G401 (cell line): ENCODE measurements at regions not wholly inside any gene's neighbourhood (a gene's known extent, or its start where the extent isn't known, plus 50 kb on each side); places are given as distances from the start of the nearest gene placed in this dataset.

ENCODE experiments used
- DNase-seq: peaks from one replicate; pipeline ENCODE4 v3.0.0-alpha.2; 2015; ENCODE audit warnings: low spot score
- in situ Hi-C: cut with HindIII; loops from 2 replicates; pipeline ENCODE4 v1.10.0; 2016; ENCODE audit warnings: low sequenced_read_pairs, mixed read lengths

DNA sequence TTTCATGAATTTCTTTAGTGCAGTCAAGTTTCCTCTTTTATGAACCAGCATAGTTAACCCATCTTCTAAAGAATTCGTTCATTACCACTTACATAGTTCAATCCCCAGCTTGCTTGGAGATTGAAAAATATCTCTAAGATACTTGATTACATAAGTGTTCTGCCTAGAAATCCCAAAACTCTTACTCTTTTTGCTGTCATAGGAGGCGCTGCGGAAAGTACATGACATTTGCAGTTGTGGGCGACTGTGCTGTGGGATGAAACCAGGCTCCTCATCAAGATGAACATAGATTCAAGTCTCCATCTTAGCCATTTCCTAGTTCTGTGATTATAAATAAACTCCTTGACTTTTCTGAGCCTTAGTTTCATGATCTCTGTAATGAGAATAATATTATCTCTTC lies 107.1 kb upstream of the SORBS2 start:
- in situ Hi-C loops: no loop called here
- DNase-seq: no peak

DNA sequence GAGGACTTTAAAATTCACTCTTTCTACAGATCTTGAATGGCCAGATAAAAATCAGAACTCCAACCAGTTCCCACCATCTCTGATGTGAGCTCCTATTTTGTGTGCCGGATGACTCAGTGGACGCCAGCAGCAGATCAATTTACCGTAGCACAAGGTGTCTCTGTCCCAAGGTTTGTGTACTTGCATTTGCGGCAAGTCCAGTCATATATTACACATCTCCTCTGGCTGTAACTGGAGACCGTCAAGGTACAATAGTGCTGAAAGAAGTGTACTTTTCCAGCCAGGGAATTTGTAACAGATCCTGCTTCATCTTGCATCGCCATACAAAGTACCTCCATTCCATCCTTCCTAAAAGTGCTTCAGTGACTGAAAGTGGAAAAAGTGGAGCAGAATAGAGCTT lies 108.2 kb upstream of the SORBS2 start:
- in situ Hi-C loops: no loop called here

DNA sequence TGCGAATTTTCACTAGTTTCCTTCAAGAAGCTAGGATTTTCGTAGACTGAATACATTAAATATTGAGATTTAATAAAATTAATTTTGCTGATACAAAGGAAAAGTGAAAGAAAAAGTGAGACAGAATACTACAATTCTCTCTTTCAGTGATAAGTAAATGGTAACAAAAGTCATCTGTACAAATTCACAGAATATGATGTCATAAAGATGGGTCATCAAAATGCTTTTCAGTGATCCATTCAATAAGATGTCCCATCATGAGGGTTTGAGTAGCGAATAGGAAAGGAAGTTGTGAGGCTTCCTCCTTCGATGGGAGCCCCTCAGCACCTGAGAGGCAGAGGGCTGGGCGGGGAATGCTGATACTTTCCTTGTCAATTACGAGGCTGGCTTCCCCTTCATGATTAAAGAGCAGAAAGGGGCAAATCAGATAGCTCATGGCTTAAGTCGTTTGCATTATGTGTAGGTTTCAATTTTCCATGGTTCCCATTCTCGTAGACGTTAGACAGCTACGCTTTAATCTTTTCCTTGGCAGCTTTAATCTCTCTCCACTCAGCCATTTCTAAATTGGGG lies 108.8 kb upstream of the SORBS2 start:
- in situ Hi-C loops: no loop called here
- DNase-seq: no peak

More for the DNA sequence above, 108.2 kb upstream of the SORBS2 start:
- DNase-seq: no peak

DNA sequence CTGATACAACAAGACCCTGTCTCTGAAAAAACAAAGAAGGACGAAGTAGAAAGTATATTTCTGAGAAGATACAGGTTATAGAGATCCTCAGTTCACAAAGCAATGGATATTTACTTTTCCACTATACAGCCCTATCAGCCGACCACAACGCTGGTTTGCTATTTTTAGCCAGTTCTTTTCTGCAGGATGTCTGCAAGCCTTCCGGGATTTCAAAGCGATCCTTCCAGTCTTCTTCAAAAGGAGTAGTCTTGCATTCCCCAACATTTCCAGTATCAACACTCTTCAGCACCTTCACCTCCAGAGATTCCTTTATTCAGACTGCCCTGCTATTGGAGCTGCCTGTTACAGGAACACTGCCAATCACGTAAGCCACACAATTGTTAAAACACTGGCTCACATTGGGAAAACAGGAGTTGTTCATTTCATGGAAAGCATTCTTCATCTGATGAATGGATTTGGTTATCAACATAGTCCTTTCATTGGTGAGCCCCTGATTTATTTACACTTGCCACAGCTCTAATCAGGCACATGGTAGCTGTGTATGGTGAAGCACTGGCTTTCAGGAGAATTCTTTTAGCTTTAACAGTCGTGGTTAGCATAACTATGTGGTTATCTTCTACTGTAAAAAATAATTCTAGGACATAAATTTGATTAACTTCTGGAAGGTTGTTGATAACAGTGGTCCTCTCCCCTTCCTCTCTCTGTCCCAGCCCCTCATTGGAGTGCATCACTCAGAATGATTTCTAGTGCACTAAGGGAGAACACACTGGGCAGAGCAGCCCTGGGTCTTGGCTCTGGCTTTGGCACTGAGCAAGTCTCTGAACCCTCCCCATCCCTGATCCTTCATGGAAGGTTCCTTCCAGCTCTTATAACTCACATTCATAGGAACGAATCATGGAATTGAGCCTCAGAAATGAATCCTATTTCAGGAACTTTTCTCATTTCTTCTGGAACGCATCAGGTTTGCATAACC lies 109.9 kb upstream of the SORBS2 start:
- DNase-seq: no peak
- in situ Hi-C loops: no loop called here

- in situ Hi-C loops: no loop called here
- no peak for DNase-seq
These were observed 112.6 kb upstream of the SORBS2 start for GRCh38 chr4:185924458-185925044.

GRCh38 chr4:185925910-185926360 lies 113.9 kb upstream of the SORBS2 start:
- in situ Hi-C loops: no loop called here
- no peak for DNase-seq

GRCh38 chr4:185931375-185931774 lies 119.4 kb upstream of the SORBS2 start:
- in situ Hi-C loops: no loop called here

GRCh38 chr4:185931986-185932385 lies 120.0 kb upstream of the SORBS2 start:
- in situ Hi-C loops: no loop called here

More at GRCh38 chr4:185931375-185931774, 119.4 kb upstream of the SORBS2 start:
- no peak for DNase-seq

DNA sequence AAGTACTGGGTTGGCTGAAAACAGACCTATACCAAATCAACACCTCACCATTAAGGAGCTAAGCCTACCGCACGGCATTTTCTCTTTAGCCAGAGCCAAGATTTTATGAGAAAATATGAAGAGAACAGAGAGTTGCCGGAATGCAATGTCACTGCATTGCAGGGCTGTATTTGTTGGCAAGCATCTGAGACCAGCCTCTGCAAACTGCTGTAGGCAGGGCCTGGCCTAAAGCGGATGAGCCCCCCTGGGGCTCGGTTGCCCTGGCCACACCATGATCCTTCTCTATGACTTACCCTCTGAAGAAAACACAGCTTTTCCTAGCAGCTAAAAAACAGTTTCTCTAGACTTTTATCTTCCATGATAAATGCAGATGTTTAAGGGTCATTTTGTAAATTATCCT lies 120.5 kb upstream of the SORBS2 start:
- no peak for DNase-seq
- in situ Hi-C loops: no loop called here

More at GRCh38 chr4:185931986-185932385, 120.0 kb upstream of the SORBS2 start:
- no peak for DNase-seq

DNA sequence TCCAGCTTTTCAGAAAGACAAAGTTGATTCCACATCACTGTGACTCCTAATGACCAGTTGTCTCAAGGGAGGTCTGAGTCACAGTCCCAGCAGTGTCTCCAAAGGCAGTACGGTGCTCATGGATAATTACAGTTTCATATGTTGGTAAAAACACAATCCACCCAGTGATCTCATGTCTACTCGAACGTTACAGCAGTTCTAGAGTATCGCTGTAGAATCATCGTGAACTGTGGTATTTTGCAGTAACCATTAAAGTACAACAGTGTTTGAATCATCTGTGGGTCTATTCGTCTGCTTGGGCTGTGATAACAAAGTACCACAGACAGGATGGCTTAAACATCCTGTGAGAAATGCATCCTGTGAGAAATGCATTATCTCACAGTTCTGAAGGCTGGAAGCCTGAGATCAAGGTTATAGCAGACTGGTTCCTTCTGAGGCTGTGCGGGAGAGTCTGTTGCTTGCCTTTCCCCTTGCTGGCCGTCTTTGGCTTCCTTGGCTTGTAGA lies 121.1 kb upstream of the SORBS2 start:
- no peak for DNase-seq
- in situ Hi-C loops: no loop called here

- DNase-seq: no peak
- in situ Hi-C loops: no loop called here
These were observed 124.8 kb upstream of the SORBS2 start for GRCh38 chr4:185936650-185937376.

DNA sequence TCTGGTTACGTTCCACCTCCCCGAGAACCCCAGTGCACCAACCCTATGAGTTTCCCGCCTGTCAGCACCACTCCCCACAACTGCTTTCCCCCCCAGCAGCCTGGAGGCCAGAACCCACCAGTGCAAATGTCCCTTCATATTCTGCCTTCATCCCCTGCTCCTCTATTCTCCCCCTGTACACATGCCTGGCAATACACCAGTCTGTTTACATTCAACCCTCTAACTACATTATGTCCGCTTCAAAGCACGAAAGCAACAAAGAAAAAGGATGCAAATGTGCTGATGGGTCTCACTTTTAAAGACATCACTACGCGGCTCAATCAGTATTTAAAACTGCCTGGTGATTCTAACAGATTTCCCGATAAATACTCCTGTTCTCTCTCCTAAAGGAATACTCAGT lies 126.7 kb upstream of the SORBS2 start:
- in situ Hi-C loops: no loop called here
- DNase-seq: no peak

DNA sequence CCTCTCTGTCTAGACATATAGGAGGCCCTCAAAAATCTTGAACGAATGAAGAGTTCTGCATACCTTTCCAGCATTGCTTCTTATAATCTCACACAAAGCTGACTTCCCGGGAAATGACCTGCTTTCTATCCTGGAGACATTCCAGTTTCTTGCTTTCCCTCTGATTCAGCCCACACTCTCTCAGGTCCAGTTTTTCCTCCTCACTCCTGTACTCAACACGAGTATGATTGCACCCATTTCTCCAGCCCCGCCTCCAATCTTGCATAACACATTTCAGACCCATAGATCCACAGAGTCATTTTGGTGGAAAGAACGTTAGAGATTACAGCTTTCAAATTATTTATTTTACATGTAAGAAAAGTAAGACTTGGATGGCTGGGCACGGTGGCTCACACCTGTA lies 127.5 kb upstream of the TLR3 start:
- peak; percentile 12 for DNase-seq
- in situ Hi-C loops: no loop called here

DNA sequence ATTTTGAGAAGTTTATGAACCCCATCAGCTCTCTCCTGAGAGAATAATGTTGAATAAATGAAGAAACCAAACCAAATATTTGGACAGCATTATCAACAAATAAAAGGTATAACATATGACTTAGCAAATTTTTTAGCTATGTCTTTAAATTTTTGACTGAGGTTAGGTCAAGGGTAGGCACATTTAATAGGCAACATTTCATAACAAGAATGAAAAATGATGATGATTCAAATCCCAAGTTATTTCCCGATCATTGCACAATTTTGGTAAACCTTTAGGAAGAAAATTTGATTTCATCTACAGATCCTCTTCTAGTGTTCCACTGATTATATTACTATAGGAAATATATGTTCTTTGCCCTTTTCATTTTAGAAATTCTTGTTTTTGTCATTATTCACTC lies 123.7 kb upstream of the TLR3 start:
- DNase-seq: no peak
- in situ Hi-C loops: no loop called here

DNA sequence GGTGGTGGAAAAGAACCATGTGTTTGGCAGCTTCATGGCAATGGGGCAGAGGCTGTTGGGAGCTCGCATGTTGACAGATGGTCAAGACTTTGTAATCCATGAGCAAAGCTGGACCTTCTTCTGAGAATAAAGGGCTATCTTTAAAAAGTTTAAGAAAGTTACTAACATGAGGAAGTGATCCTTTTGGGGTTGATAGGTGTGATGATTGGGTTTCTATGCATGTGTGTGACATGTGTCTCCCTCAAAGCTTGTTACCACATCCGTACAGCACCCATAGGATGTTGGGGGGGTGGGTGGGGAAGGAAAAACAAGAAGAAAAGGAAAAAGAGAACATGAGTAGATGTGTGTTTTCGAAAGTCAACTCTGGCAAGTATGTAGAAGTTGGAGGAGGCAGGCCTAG lies 123.0 kb upstream of the TLR3 start:
- DNase-seq: no peak
- in situ Hi-C loops: no loop called here

GRCh38 chr4:185950891-185951290 lies 118.1 kb upstream of the TLR3 start:
- in situ Hi-C loops: no loop called here
- no peak for DNase-seq

- DNase-seq: no peak
- in situ Hi-C loops: no loop called here
These were observed 113.7 kb upstream of the TLR3 start for GRCh38 chr4:185955151-185955770.

DNA sequence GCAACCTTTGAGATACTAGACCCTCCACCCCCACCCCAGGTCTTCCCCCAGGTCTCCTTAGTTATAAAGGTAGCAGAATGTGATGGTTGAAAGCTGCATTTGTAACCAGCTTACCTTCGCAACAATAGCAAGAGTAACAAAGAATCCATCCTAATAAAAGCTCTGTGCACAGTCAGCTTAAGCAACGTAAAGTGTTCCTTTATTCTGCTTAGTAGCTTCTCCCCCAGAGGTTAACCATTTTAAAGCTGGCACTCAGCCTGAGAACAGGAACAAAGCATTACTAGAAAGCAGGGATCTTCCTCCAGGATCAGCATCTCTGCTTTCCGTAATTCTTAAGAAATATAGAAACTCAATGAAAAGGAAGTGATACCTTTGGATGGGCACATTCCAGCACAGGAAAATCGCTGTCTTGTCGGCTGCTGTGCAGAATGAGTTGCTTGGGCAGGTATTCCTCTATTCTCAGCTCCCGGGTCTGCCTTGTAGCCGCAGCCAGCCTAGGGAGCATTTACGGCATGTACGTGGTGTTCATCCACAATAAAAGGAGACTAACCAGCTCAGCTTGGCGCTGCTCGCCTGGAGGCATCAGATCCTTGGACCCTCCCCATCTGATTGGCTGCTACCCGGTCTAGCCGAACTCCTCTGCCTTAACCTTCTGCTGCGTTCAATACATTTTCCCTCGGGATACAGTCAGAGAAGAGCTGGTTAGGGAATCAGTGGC lies 113.0 kb upstream of the TLR3 start:
- peak; percentile 6 for DNase-seq

More for the DNA sequence above, 113.0 kb upstream of the TLR3 start:
- in situ Hi-C loops: no loop called here
